Gastroesophageal sphincter (tissue), 4 donors: ENCODE measurements at regions not wholly inside any gene's neighbourhood (a gene's known extent, or its start where the extent isn't known, plus 50 kb on each side); places are given as distances from the start of the nearest gene placed in this dataset.

Experiments
- ATAC-seq: fragments of 150-250 bp; one replicate; pipeline ENCODE4 v1.9.1; 2016; ENCODE audit warnings: mild to moderate bottlenecking, moderate library complexity
- H3K27ac ChIP-seq, 4 donors: fragments of 200-600 bp; sonication (generic) in 3 of 4; 1 replicate in 3 of 4; 2 replicates in 1 of 4; pipeline ENCODE4 v1.5.1; 2016 to 2019
- H3K27me3 ChIP-seq: fragments of 200-600 bp; sonication (generic); one replicate; pipeline ENCODE4 v1.5.1; 2019
- H3K36me3 ChIP-seq, 2 donors: fragments of 200-600 bp; sonication (generic); one replicate each; pipeline ENCODE4 v1.5.1; 2019; ENCODE audit warnings: control low read depth in 1 of 2
- H3K4me1 ChIP-seq, 3 donors: fragments of 200-600 bp; sonication (generic); 1 replicate in 2 of 3; 2 replicates in 1 of 3; pipeline ENCODE4 v1.5.1; 2016 to 2019; ENCODE audit warnings: control low read depth in 2 of 3
- H3K4me3 ChIP-seq, 2 donors: fragments of 200-600 bp; sonication (generic); one replicate each; pipeline ENCODE4 v1.5.1; 2019; ENCODE audit warnings: mild to moderate bottlenecking in 1 of 2, moderate library complexity in 1 of 2
- H3K9me3 ChIP-seq, 3 donors: fragments of 200-600 bp; sonication (generic); one replicate each; pipeline ENCODE4 v1.5.1; 2017 to 2019; ENCODE audit warnings: control low read depth in 2 of 3
- EP300 ChIP-seq: sonication (generic); formaldehyde crosslinking; IDR thresholded peaks from one replicate; pipeline ENCODE4 v1.6.1; 2017; ENCODE audit warnings: antibody characterized with exemption, mild to moderate bottlenecking
- POLR2A ChIP-seq, 2 donors: fragments of 450-650 bp; IDR thresholded peaks; one replicate each; pipeline ENCODE4 v1.6.1; 2017; ENCODE audit warnings: antibody characterized with exemption in 2 of 2, mild to moderate bottlenecking in 2 of 2, moderate library complexity in 1 of 2
- POLR2AphosphoS5 ChIP-seq: sonication (generic); formaldehyde crosslinking; IDR thresholded peaks from one replicate; pipeline ENCODE4 v1.6.1; 2017; ENCODE audit warnings: antibody characterized with exemption
- WGBS, 2 donors: methylation state at CpG; one replicate each; pipeline ENCODE4 v1.1.5; 2018; ENCODE audit warnings: low coverage in 1 of 2; 5-methylcytosine and 5-hydroxymethylcytosine counted together
- TF ChIP-seq, protein P1 (sequence below), 4 experiments: fragments of 200-600 bp in 2 of 4; fragments of 450-650 bp in 2 of 4; sonication (generic) in 1 of 4; IDR thresholded peaks; one replicate each; pipeline ENCODE4 v1.5.1; 2017 to 2019; ENCODE audit warnings: antibody characterized with exemption in 4 of 4, mild to moderate bottlenecking in 2 of 4, moderate library complexity in 2 of 4

DNA sequence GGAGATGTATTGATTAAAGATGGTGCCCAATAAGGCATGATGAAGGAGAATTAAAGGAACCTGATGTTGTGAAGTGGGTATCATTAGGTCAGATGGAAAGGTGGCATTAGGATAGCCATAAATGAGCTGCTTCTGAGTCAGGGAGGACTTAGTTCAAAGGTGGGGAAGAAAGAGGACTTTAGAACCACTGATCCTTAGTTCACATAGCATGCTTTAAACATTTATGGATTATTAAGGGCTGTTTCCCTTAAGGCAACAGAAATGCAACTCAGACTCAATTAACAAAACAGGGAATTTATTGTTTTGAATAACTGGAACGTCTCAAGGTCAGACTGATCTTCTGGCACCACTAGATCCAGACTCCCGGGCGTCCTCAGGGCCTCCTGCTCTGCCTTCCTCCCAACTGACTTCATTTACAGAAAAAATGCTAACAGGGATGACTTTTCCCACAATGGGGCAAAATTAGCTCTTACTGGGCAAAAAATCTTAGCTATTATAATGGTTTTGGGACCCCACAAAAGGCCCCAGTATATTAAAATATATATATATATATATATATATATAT lies 1526.0 kb downstream of the TBC1D22A start:
- no peak for ATAC-seq
- H3K36me3 ChIP-seq: no peaks in the 10 kb centered on the region
- H3K4me1 ChIP-seq: no peaks in the 10 kb centered on the region
- no peak overlapping the region for H3K4me3 ChIP-seq
- peaks cover 0 to 21% (median 0%) of the 10 kb centered on the region in 3 donors for H3K9me3 ChIP-seq
- H3K27ac ChIP-seq: no peak overlapping the region
- 48 to 52% methylated on average over 3 of the region's 3 CpGs for WGBS, 2 donors
- H3K27me3 ChIP-seq: peaks cover 26% of the 10 kb centered on the region
- TF ChIP-seq, protein P1, sequence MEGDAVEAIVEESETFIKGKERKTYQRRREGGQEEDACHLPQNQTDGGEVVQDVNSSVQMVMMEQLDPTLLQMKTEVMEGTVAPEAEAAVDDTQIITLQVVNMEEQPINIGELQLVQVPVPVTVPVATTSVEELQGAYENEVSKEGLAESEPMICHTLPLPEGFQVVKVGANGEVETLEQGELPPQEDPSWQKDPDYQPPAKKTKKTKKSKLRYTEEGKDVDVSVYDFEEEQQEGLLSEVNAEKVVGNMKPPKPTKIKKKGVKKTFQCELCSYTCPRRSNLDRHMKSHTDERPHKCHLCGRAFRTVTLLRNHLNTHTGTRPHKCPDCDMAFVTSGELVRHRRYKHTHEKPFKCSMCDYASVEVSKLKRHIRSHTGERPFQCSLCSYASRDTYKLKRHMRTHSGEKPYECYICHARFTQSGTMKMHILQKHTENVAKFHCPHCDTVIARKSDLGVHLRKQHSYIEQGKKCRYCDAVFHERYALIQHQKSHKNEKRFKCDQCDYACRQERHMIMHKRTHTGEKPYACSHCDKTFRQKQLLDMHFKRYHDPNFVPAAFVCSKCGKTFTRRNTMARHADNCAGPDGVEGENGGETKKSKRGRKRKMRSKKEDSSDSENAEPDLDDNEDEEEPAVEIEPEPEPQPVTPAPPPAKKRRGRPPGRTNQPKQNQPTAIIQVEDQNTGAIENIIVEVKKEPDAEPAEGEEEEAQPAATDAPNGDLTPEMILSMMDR (IDR thresholded peaks at IDR 0.05): no peak
- TF ChIP-seq POLR2AphosphoS5 (no peak), POLR2A (IDR thresholded peaks at IDR 0.05) (no peak), EP300 (no peak)

DNA sequence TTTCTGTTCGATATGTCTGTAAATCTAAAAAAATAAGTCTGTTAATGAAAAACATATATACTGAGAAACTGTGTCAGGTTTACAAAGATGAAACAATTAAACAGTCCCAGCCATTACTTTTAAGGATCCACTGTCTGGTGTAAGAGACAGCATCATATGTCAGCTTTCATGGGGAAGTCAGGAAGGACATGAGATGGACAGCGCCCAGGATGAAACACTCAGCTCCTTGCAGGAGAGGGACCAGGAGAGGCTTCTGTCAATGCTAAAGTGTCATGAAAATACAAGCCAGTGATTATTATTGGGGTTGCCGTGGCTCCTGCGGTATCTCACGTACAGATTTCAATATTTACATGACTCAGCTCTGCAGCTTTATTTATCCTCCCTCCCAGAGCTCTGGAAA lies 1524.6 kb downstream of the TBC1D22A start:
- Histone ChIP-seq H3K4me3 (no peak overlapping the region), H3K9me3 (peaks cover 0 to 14% (median 0%) of the 10 kb centered on the region in 3 donors), H3K4me1 (no peaks in the 10 kb centered on the region), H3K27me3 (peaks cover 20% of the 10 kb centered on the region), H3K27ac (no peak overlapping the region), H3K36me3 (no peaks in the 10 kb centered on the region)
- TF ChIP-seq, protein P1 (IDR thresholded peaks at IDR 0.05): no peak
- TF ChIP-seq EP300 (no peak), POLR2A (IDR thresholded peaks at IDR 0.05) (no peak)
- WGBS, 2 donors: 35 to 47% methylated on average over 5 of the region's 5 CpGs
- no peak for ATAC-seq

DNA sequence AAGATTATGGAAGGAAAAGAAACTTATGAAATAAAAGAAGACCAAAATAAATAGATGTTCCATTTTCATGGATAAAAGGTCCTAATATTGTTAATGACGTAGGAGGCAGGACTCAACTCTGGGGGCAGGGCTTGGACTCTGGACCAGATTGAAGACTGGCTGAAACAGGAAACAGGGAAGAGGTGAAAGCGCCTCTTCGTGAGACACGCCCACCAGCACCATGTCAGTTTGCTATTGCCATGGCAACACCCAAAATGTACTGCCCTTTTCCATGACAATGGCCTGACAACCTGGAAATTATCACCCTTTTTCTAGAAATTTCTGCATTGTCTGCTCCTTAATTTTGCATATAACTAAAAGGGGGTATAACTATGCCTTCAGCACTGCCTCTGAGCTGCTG lies 1522.2 kb downstream of the TBC1D22A start:
- Histone ChIP-seq H3K27me3 (peaks cover 30% of the 10 kb centered on the region), H3K4me3 (no peak overlapping the region), H3K36me3 (no peaks in the 10 kb centered on the region), H3K4me1 (no peaks in the 10 kb centered on the region), H3K27ac (no peak overlapping the region), H3K9me3 (peaks cover 0 to 14% (median 0%) of the 10 kb centered on the region in 3 donors)
- TF ChIP-seq EP300 (no peak), POLR2AphosphoS5 (no peak), POLR2A (IDR thresholded peaks at IDR 0.05) (no peak)
- TF ChIP-seq, protein P1 (IDR thresholded peaks at IDR 0.05): no peak
- WGBS, 2 donors: 79 to 86% methylated on average over 3 to 4 of the region's 4 CpGs
- ATAC-seq: no peak

DNA sequence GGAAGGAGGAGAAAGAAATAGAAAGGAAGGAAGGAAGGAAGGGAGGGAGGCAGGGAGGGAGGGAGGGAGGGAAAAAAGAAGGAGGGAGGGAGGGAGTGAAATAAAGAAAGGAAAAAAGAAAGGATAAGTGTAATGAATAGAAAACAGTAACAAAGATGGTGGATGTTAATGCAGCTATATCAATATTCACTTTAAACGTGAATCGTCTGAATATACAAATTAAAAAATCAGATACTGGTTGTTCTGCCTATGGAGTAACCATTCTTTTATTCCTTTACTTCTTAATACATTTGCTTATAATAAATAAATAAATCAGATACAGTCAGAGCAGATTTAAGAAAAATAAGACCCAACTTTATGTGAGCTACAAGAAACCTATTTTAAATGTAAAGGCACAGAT lies 1520.4 kb downstream of the TBC1D22A start:
- ATAC-seq: no peak
- no peak overlapping the region for H3K4me3 ChIP-seq
- 93% methylated on average over 2 of the region's 2 CpGs for WGBS, 2 donors
- H3K27me3 ChIP-seq: peaks cover 37% of the 10 kb centered on the region
- H3K4me1 ChIP-seq: no peaks in the 10 kb centered on the region
- H3K27ac ChIP-seq: no peak overlapping the region
- TF ChIP-seq EP300: no peak
- TF ChIP-seq POLR2A (IDR thresholded peaks at IDR 0.05): no peak
- no peak for TF ChIP-seq POLR2AphosphoS5
- TF ChIP-seq, protein P1 (IDR thresholded peaks at IDR 0.05): no peak
- no peaks in the 10 kb centered on the region for H3K36me3 ChIP-seq
- peaks cover 0 to 14% (median 0%) of the 10 kb centered on the region in 3 donors for H3K9me3 ChIP-seq

DNA sequence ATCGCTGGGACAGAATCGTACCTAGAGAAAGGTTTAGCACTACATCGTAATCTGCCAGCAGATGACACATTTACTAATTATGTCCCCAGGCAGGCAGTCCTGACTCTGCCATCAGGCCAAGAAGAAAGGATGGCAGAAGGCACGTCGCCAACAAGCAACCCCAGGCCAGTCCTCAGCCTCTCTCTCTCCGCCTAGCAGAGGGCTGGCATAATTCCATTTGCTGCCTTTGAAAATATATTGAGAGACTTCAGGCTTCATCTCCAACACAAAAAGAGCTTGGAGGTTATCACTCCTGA lies 1517.0 kb downstream of the TBC1D22A start:
- WGBS, 2 donors: 81% methylated on average over 3 of the region's 6 CpGs; no CpG with 5 or more reads in 1 of the 2 donors
- Histone ChIP-seq H3K36me3 (no peaks in the 10 kb centered on the region), H3K4me3 (no peak overlapping the region), H3K4me1 (no peaks in the 10 kb centered on the region), H3K9me3 (peaks cover 0 to 6% (median 0%) of the 10 kb centered on the region in 3 donors), H3K27ac (no peak overlapping the region), H3K27me3 (peaks cover 58% of the 10 kb centered on the region)
- TF ChIP-seq, protein P1 (IDR thresholded peaks at IDR 0.05): no peak
- no peak for TF ChIP-seq EP300
- no peak for TF ChIP-seq POLR2AphosphoS5
- TF ChIP-seq POLR2A (IDR thresholded peaks at IDR 0.05): no peak
- no peak for ATAC-seq
